Activated T-cell treated with anti-CD3 and anti-CD28 coated beads for 1 hour (primary cell): ENCODE measurements at regions not wholly inside any gene's neighbourhood (a gene's known extent, or its start where the extent isn't known, plus 50 kb on each side); places are given as distances from the start of the nearest gene placed in this dataset.
"Not testable (repeated sequence)": the region's sequence is repeated elsewhere in the genome, so short reads cannot be mapped to it uniquely, and the experiment has no call there.

Experiments used
- DNase-seq: peaks from one replicate; pipeline ENCODE4 v3.0.0-alpha.2; 2020; ENCODE audit warnings: low read depth

DNA sequence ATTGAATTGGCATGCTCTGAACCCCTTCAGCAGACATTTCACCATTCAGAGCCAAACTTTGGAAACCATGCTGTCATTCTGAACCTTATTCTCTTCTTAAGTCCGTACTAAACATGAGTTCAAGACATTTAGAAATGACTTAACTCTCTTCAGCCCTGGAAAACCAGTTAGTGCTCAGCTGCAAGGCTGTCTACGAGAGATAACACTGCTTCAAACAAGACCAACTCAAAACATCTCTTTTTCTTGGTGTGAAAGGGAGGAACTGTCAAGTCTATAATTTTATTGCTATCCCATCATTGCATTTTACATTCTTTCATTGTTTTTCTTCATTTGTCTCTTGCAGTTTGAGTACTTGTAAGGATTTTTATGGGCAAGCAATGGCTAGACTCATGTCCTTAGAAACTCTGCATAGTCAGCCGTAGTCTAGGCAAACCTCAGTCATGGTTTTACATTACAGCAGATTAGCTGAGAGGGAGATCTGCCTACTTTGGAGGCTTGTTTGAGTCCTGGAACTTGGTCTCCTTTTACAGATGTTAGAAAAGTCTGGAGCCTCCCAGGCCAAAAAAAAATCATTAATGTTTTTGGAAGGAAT is 120.6 kb upstream of the JADE1 start:
- no peak for DNase-seq

DNA sequence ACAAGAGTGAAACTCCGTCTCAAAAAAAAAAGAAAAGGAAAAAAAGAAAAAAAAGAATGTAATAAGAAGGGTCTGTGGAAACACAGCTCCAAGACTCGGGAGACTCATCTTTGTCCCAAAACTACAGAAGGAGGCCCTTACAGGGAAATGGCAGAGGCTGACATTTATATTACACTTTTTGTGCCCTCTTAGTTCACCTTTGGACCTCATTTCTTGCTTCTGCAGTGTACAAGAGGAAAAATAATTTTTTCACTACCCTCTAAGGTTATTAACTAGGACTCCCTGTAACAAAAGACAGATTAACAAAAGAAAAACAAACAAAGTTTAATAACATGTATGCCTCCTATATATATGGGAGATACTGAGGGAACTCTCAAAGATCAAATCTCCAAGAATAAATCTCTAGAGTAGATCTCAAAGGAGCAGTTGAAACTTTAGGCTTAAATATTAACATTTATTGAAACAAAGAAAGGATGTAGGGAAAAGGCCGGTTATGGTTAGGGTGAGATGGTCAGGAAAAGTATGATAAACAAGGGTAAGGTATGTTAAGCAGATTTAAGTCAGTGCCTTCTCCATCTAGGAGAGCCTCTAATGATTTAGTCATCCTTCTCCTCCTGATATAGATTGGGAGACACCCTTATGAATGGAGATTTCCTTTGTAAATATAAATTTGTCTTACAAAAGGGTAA is 121.3 kb upstream of the JADE1 start:
- no peak for DNase-seq

DNA sequence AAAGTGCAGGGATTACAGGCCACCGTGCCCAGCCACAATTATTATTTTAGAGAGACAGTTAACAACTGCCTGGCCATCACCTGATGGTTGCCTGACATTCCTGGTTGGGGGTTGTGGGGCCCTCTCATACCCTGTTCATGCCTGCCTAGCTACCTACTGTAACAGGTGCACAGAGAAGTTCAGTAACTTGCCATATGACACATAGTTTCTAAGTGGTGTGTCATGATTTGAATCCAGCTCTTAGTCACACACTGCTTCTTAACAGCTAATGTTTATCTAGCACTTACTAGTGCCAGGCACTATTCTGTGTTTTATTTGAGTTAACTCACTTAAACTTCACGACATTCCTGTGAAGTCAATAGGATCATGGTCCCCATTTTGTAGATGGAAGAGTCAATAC is 122.7 kb upstream of the JADE1 start:
- DNase-seq = no peak

DNA sequence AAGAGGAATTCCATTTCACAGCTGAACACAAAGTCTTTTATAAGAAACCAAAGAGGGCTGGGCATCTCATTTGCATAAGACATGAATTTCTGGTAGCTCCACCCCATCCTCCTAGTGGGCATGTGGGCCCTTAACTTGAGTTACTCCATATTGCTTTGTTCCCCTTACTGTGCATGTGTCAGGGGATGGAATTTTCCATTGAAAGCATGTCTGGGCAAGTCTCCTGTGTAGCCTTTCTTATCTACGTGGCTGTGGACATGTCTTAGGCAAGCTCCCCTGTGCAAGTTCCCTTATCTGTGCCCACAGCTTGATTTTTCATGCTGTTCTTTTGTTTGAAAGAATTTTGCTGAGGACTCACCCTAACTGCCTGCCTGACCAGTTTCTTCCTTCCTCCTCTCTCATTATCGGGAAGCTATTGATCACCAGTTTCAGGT is 123.5 kb upstream of the JADE1 start:
- DNase-seq = no peak

DNA sequence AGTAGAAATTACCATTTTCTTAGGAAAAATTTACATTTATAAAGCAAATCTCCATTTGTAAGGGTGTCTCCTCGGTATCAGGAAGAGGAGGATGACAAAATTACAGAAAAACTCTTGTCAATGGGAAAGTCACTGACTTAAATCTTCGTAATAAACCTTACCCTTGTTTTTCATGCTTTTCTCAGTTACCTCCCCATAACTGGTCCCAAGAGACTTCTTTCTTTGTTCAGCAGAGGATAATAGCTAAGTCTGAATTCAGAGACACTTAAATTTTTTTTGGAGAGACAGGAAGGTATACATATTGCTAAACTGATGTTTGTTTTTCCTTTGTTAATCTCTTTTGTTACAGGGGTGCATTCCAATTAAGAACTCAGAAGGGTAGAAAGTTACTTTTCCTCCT is 125.5 kb upstream of the JADE1 start:
- DNase-seq = no peak

DNA sequence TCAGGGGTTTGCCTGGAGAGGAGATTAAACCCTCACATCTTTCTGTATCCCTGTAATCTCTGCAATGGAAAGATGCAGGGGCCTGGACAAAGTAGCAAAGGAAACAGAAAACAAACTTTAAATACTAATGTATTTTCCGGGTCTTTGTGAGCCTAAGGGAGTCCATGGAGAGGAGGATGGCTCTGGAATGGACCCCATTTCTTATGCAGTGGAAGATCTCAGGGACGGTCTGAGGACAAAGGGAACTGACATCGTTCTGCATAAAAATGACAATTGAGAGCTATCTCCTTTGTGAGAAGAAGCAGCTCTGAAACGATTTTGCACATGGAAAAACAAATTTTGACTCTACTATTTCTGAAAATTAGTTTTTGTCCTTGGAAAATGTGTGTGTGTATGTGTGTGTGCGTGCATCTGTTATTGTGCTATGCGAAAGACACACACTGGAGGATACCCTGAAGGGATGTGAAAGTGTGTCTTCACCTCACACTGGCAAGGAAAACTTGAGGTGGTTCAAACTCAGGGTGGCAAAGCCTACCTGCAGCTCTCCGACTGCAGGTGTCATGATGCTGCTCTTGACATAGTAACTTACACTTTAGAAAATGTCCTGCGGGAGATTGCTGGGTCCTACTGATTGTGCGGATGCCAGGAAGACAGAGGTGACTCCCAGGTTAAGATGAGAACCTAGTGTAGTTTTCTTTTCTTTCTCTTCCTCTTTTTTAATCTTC is 126.4 kb upstream of the JADE1 start:
- no peak for DNase-seq

DNA sequence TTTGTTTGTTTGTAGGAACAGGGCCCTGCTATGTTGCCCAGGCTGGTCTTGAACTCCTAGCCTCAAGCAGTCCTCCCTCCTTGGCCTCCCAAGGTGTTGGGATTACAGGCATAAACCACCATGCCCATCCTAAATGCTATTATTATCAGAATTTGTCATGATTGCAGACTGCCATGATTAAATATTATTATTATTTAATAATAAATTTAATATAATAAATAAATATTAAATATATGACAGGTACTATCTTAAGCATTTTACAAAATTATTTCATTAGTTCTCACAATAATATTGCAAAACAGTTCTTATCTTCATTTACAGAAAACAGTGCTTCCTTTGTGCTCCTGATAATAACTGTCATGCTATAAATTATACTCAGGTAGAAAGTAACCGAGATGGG is 133.4 kb upstream of the JADE1 start:
- DNase-seq = no peak

DNA sequence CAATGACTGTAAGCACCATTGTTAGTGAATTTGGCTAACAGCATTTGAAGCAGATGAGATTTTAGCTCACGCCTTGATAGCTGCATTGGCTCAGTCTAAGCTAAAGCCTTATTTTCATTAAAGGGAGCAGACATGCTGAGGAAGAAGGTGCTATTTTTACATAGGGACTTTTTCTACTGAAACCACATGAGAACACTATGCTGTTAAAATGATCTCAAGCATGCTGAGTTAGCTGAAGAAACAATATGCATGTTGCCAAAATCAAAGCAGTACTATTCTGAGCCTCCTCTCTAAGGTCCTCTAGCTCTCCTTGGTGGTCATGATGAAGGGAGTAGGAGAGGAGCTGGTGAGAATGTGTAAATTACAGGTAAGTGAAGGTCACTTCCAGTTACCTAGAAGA is 134.4 kb upstream of the JADE1 start:
- no peak for DNase-seq

DNA sequence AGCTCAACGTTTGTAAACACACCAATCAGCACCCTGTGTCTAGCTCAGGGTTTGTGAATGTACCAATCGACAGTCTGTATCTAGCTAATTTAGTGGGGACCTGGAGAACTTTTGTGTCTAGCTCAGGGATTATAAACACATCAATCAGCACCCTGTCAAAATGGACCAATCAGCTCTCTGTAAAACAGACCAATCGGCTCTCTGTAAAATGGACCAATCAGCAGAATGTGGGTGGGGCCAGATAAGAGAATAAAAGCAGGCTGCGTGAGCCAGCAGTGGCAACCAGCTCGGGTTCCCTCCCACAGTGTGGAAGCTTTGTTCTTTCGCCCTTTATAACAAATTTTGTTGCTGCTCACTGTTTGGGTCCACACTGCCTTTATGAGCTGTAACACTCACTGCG is 136.3 kb upstream of the JADE1 start:
- not testable (repeated sequence) for DNase-seq

DNA sequence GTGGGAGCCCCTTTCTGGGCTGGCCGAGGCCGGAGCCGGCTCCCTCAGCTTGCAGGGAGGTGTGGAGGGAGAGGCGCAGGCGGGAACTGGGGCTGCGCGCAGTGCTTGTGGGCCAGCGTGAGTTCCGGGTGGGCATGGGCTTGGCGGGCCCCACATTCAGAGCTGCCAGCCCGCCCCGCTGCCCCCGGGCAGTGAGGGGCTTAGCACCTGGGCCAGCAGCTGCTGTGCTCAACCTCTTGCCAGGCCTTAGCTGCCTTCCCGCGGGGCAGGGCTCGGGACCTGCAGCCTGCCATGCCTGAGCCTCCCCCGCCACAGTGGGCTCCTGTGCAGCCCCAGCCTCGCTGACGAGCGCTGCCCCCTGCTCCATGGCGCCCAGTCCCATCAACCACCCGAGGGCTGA is 136.9 kb upstream of the JADE1 start:
- not testable (repeated sequence) for DNase-seq

DNA sequence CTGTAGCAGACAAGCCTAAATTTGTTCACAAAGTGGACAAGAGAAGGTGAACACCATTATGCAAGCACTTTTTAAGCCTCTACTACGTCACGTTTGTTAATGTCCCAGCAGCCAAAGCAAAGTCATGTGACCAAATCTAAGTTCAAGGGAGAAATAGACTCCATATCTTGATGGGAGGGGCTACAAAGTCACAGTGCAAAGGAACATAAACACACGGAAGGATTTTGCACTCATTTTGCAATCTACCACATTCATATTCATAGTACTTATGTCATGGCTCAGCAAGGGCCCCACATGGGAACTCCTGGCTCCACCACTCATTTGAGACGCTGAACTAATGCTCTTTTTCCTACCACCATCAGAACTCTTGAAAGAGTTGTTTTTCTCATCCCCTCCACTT is 139.0 kb upstream of the JADE1 start:
- no peak for DNase-seq

DNA sequence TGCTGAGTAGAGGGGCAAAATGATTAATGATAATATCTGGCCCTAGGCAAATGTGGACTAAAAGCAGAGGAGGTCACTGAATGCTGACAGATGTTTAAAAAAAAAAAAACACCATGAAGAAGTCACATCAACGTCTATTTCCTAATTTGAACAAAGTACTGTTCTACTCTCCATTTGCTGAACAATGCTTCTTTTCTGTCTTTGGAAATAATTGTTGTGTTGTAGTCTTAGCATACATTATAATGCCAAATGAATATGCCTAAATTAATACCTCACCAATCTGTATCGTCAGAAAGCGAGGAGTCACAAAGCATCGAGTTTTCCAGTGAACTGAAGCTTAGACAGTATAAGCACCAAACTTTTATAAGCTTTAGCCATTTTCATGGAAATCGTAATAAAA is 140.9 kb upstream of the JADE1 start:
- no peak for DNase-seq

DNA sequence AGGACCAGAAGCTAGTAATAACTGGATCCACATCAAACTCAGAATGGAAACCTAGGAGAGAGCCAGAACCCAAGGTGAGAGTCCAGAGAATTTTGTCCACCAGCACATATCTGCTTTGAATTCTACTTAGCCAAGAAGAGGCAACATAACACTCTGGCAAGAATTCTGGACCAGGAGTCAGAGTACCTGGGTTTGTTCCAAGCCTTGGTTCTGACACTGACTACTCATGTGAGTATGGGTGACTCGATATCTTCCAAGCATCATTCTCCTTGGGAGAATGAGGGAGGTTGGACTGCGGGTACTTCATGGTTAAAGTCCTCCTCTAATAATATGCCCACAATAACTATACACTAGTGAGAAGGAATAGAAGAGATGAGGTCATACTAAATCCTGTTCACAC is 144.0 kb upstream of the JADE1 start:
- DNase-seq = no peak

DNA sequence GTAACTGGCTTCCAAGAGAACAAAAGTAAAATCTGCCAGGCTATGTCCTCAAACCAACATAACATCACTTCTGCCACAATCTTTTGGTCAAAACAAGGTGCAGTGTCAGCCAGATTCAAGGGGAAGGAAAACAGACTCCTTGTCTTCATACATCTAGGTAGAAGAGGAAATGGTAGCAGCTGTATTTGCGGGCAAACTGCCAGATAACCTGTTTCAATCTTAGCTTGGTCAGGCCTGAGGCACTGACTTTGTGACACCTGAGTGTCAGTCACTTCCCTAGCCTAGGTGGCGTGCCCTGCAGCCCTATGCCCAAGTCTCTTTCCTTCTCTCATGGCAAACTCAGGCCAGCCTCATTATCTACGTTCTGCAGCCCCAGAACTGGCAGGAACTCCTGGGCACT is 146.2 kb upstream of the JADE1 start:
- DNase-seq = no peak

DNA sequence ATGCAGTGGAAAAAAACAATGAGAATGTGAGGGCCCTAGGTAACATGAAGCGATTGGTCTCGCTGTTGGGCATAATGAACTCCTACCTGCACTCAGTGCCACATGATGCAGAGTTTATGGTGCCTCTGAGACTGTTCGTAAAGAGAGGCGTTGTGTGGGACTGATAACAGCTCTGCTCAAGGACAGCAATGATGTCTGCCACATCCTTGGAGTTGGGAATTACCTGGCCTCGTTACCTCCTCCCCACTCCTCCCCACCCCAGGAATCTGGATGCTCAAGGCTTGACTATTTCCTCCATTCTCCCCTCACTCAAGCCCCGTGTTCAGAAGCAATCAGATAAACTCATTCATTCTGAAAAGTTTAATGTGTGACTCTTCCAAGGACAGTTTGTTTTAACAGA is 148.0 kb upstream of the JADE1 start:
- DNase-seq = no peak

DNA sequence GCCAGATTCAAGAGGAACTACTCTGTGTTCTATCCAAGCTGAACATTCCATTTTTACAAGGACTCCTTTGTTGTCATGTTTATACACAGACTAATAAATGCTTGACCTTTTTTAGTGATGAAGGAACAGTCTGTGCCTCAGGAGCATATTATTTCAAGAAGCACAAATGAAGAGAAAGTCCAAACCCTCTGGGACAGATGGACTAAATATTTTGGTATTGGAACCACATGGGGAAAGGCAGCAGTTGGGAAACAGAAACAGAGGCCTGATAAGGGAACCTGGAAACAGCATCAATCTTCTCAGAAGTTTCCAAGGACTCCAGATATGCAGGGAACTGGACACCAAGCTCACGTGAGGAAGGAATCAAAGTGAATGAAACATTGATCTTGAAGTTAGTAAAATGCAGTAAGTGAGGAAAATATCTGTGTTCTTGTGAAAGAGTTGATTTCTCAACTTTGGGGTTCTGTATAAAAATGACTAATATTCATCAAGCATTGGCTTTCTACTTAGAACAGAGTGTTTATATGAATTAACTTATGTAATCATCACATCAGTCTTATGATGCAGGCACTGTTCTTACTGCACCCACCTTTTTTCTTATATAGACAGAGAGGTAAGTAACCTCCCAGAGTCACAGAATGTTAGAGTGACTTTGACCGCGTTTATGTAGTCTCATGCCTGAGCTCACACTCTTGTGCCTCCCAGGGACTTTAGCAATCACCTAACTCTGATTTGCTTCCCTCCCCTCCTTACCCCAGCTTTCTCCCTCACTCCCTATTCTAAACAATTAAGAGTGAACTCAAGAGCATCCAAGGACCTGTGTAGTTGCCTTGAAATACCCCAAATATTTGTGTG is 148.9 kb upstream of the JADE1 start:
- DNase-seq = no peak

DNA sequence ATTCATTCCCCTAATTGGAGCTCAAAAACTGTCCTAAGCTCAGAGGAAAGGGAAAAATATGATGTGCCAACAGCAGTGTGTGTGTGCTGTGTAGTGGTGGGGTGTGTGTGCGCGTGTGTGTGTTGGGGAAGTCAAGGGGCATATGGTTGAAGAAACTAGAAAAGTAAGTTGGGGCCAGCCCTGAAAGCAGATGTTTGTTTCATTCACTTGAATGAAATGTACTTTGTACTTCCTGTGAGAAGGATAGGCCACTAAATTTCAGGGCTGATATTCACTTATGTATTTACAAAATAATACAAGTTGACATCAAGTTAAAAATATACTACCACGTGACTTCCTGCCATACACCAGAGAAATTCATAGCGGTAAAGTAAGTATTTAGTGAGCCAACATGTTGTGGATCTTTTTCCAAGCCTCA is 151.3 kb upstream of the JADE1 start:
- DNase-seq = no peak

DNA sequence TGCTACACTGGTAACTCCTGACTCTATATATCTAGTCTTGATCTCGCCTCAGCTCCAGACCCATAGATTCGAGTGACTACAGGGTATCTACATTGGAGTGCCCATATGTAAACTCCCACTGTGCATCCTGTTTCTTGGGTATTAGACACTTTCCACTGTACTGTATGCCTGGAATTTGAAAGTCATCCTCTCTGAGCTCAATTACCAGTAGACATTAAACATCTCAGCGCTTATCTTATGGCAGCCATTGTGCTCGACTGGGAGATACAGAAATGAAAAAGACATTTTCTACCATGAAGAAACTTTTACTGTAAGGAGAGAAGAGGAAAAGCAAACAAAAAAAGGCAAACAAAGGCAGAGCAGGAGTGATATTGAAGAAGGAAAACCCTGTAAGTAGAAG is 151.9 kb upstream of the JADE1 start:
- DNase-seq = no peak

DNA sequence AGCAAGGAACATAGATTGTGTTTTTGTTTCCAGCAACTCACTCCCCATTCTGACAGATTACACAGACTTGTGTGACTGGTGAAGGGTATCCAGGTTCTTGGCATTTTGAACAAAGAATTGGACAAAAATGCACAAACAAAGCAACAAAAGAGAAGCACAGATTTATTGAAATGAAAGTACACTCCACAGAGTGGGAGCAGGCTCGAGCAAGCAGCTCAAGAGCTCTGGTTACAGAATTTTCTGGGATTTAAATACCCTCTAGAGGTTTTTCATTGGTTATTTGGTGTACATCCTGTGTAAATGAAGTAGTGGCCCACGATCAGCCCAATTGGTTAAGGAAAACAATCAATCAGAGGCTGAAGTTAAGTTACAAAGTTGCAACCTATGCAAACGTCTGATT is 155.0 kb upstream of the JADE1 start:
- no peak for DNase-seq

DNA sequence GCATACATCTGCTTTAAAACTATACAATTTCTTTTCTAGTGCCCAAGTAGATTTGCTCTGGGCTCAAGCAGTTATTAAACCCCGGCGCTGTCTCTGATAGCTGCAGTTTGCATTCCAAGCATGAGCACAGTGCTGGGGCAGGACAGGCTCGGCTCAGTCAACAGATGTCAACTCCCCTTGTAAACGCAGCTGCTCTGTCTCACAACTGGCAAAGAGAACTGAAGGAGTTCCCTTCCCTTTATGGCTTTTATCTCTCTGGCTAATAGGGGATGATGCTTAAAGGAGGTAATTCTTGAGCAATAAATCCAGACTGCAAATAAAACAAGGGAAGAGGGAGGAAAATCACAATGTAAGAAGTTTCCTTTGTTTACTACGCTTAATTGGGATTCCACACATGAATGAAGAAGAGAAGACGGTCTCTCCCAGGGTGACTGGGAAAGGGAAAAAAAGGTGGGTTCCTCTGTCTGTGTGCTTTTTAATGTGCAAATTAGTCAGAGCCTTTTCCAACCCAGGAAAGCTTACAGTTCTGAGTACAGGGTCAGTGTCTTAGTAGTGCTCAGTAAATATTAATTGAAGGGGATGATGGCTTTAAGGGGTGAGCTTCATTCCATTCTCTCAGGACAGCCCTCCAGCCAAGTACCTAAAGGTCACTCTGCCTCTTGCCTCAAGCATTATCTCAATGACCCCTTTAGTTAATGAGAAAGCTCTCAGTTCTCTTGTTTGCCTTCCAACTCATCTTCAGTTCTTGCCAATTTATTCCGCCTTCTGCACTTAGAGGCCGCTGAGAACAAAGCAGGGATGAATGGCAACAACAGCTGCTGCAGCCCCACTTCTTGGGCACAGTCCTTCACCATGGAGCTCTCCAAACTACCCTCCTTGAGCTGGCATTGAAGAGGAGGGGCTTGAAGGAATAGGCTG is 155.7 kb upstream of the JADE1 start:
- no peak for DNase-seq

DNA sequence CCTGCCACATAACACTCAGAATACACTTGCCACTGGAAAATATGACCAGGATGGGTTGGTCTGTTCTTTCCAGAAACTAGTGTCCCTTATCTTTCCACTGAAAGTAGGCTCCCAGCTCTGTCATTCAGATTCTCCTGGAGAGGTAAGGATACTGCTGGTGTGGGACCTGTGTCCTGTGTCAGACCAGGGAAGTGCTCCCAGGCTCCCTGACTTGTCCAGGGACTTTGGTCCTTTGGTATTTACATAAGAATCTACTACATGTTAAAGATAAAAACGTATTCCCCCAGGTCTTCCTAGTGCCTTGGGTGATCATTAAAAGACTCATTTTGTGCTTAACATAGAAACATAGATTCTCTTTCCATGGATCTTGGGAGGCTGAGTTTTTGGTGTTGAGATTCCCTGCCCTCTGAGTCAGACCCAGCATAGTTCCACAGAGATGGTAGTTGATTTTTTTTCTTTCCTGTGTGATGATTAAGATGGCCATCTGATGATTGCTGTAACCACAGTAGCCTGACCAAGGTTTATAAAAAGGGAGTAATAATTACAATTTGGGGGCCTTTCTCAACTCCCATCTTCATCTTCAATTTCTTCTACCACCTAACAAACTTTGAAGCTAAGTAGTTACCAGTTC is 159.8 kb upstream of the JADE1 start:
- DNase-seq = no peak
